H9 (cell line): ENCODE measurements at regions not wholly inside any gene's neighbourhood (a gene's known extent, or its start where the extent isn't known, plus 50 kb on each side); places are given as distances from the start of the nearest gene placed in this dataset.

Experiments
- DNase-seq: peaks from one replicate; pipeline ENCODE4 v3.0.0-alpha.2; 2017
- H2AFZ ChIP-seq: one replicate; pipeline ENCODE4 v1.6.1; 2013; ENCODE audit warnings: mild to moderate bottlenecking, low read length, control low read depth, moderate library complexity
- H2AK5ac ChIP-seq: 2 replicates; pipeline ENCODE4 v1.6.1; 2013; ENCODE audit warnings: low read length, control low read depth, mixed read lengths; ENCODE audit not compliant: insufficient read length
- H2BK120ac ChIP-seq: one replicate; pipeline ENCODE4 v1.6.1; 2013; ENCODE audit warnings: low read depth, mild to moderate bottlenecking, low read length, control low read depth, inconsistent platforms; ENCODE audit not compliant: poor library complexity, severe bottlenecking
- H2BK12ac ChIP-seq: 2 replicates; pipeline ENCODE4 v1.6.1; 2013; ENCODE audit warnings: low read length, control low read depth, mixed read lengths, low read depth; ENCODE audit not compliant: insufficient read length
- H2BK15ac ChIP-seq: 2 replicates; pipeline ENCODE4 v1.6.1; 2013; ENCODE audit warnings: low read depth, low read length, control low read depth
- H2BK20ac ChIP-seq: one replicate; pipeline ENCODE4 v1.6.1; 2013; ENCODE audit warnings: low read depth, mild to moderate bottlenecking, low read length, control low read depth, inconsistent platforms; ENCODE audit not compliant: poor library complexity, severe bottlenecking
- H2BK5ac ChIP-seq: 2 replicates; pipeline ENCODE4 v1.6.1; 2013; ENCODE audit warnings: low read length, control low read depth, mixed read lengths; ENCODE audit not compliant: insufficient read length
- H3K14ac ChIP-seq: 2 replicates; pipeline ENCODE4 v1.6.1; 2013; ENCODE audit warnings: low read length, control low read depth; ENCODE audit not compliant: insufficient read depth
- H3K18ac ChIP-seq: 2 replicates; pipeline ENCODE4 v1.6.1; 2013; ENCODE audit warnings: low read depth, mild to moderate bottlenecking, mixed read lengths, low read length, control low read depth; ENCODE audit not compliant: insufficient read length
- H3K23ac ChIP-seq: 2 replicates; pipeline ENCODE4 v1.6.1; 2013; ENCODE audit warnings: low read length, control low read depth, mixed read lengths, low read depth; ENCODE audit not compliant: insufficient read length
- H3K23me2 ChIP-seq: 2 replicates; pipeline ENCODE4 v1.6.1; 2013; ENCODE audit warnings: low read depth, mild to moderate bottlenecking, mixed read lengths, low read length, control low read depth; ENCODE audit not compliant: insufficient read length, poor library complexity, severe bottlenecking
- H3K27ac ChIP-seq: 2 replicates; pipeline ENCODE4 v1.5.1; 2013; ENCODE audit warnings: low read length, control low read depth, mixed read lengths, low read depth; ENCODE audit not compliant: insufficient read length
- H3K27me3 ChIP-seq: 2 replicates; pipeline ENCODE4 v1.6.1; 2013; ENCODE audit warnings: low read length, control low read depth, inconsistent platforms; ENCODE audit not compliant: insufficient read depth
- H3K4ac ChIP-seq: 2 replicates; pipeline ENCODE4 v1.6.1; 2013; ENCODE audit warnings: low read depth, mild to moderate bottlenecking, control low read depth, inconsistent platforms, low read length, moderate library complexity
- H3K4me1 ChIP-seq: 2 replicates; pipeline ENCODE4 v1.6.1; 2013; ENCODE audit warnings: low read length, control low read depth, inconsistent platforms; ENCODE audit not compliant: insufficient read depth
- H3K4me2 ChIP-seq: 2 replicates; pipeline ENCODE4 v1.6.1; 2013; ENCODE audit warnings: low read length, control low read depth, mixed read lengths; ENCODE audit not compliant: insufficient read length, insufficient read depth
- H3K56ac ChIP-seq: 2 replicates; pipeline ENCODE4 v1.6.1; 2013; ENCODE audit warnings: low read depth, mild to moderate bottlenecking, mixed read lengths, low read length, control low read depth; ENCODE audit not compliant: insufficient read length
- H3K79me1 ChIP-seq: 2 replicates; pipeline ENCODE4 v1.6.1; 2013; ENCODE audit warnings: low read depth, mild to moderate bottlenecking, moderate library complexity, low read length, control low read depth, inconsistent platforms; ENCODE audit not compliant: insufficient read depth, poor library complexity, severe bottlenecking
- H3K79me2 ChIP-seq: 2 replicates; pipeline ENCODE4 v1.6.1; 2013; ENCODE audit warnings: low read length, control low read depth, inconsistent platforms; ENCODE audit not compliant: insufficient read depth
- H3K9ac ChIP-seq: 2 replicates; pipeline ENCODE4 v1.6.1; 2013; ENCODE audit warnings: low read length, control low read depth, mixed read lengths; ENCODE audit not compliant: insufficient read length; ENCODE audit errors: extremely low read depth
- H3K9me3 ChIP-seq: one replicate; pipeline ENCODE4 v1.6.1; 2013; ENCODE audit warnings: low read depth, low read length, inconsistent platforms; ENCODE audit not compliant: control insufficient read depth
- H3T11ph ChIP-seq: one replicate; pipeline ENCODE4 v1.6.1; 2013; ENCODE audit warnings: mild to moderate bottlenecking, low read length, control low read depth, inconsistent platforms
- H4K20me1 ChIP-seq: one replicate; pipeline ENCODE4 v1.6.1; 2013; ENCODE audit not compliant: control insufficient read depth, insufficient read length, insufficient read depth
- H4K5ac ChIP-seq: 2 replicates; pipeline ENCODE4 v1.6.1; 2013; ENCODE audit warnings: low read depth, mild to moderate bottlenecking, mixed read lengths, low read length, control low read depth; ENCODE audit not compliant: insufficient read length
- H4K8ac ChIP-seq: replicated peaks from 2 replicates; pipeline ENCODE4 v1.6.1; 2013; ENCODE audit warnings: low read length, control low read depth, mixed read lengths, low read depth; ENCODE audit not compliant: insufficient read length
- H4K91ac ChIP-seq: 2 replicates; pipeline ENCODE4 v1.6.1; 2013; ENCODE audit warnings: low read depth, mild to moderate bottlenecking, moderate library complexity, mixed read lengths, low read length, control low read depth; ENCODE audit not compliant: insufficient read length
- H3K27ac Mint-ChIP-seq, 3 experiments: 2 replicates in 2 of 3; 3 replicates in 1 of 3; pipeline ENCODE4 v1.8.0; 2020 to 2021; ENCODE audit warnings: mixed read lengths in 3 of 3, mild to moderate bottlenecking in 1 of 3, moderate library complexity in 1 of 3
- H3K27me3 Mint-ChIP-seq: 2 replicates; pipeline ENCODE4 v1.8.0; 2021; ENCODE audit warnings: low read depth, mild to moderate bottlenecking, moderate library complexity, mixed read lengths
- H3K36me3 Mint-ChIP-seq, 3 experiments: 2 replicates in 2 of 3; 3 replicates in 1 of 3; pipeline ENCODE4 v1.8.0; 2020 to 2021; ENCODE audit warnings: low read depth in 3 of 3, mixed read lengths in 3 of 3; ENCODE audit not compliant: insufficient read depth in 1 of 3
- H3K4me1 Mint-ChIP-seq, 2 experiments: 2 replicates each; pipeline ENCODE4 v1.8.0; 2020; ENCODE audit warnings: mixed read lengths in 2 of 2
- H3K4me3 Mint-ChIP-seq, 2 experiments: 2 replicates in 1 of 2; 3 replicates in 1 of 2; pipeline ENCODE4 v1.8.0; 2020 to 2021; ENCODE audit warnings: mild to moderate bottlenecking in 2 of 2, mixed read lengths in 2 of 2, moderate library complexity in 1 of 2
- H3K9me3 Mint-ChIP-seq, 2 experiments: 2 replicates in 1 of 2; 3 replicates in 1 of 2; pipeline ENCODE4 v1.8.0; 2020; ENCODE audit warnings: mild to moderate bottlenecking in 2 of 2, mixed read lengths in 2 of 2, moderate library complexity in 1 of 2
- TF ChIP-seq, protein P1 (sequence below): fragments of 200-600 bp; sonication (generic); conservative IDR thresholded peaks from 3 replicates; pipeline ENCODE4 v1.8.0; 2021; ENCODE audit warnings: antibody characterized with exemption, mild to moderate bottlenecking

GRCh38 chr12:91980389-91980821, 165.2 kb downstream of the BTG1 start:
- Histone ChIP-seq H3K27ac (no peak overlapping the region), H3K18ac (no peak overlapping the region), H4K8ac (no peak overlapping the region), H3K9ac (no peak overlapping the region), H3K27me3 (no peaks in the 10 kb centered on the region), H2BK15ac (no peak overlapping the region), H2AK5ac (no peak overlapping the region), H2BK120ac (no peak overlapping the region), H3K79me2 (no peaks in the 10 kb centered on the region), H3K56ac (no peak overlapping the region), H2BK5ac (no peak overlapping the region), H3K14ac (no peak overlapping the region), H3K23me2 (no peaks in the 10 kb centered on the region), H2BK20ac (no peak overlapping the region), H4K91ac (no peak overlapping the region), H2BK12ac (no peak overlapping the region), H3K23ac (no peak overlapping the region), H3K4me2 (no peak overlapping the region), H3K79me1 (no peaks in the 10 kb centered on the region), H3K4me1 (no peaks in the 10 kb centered on the region), H4K5ac (no peak overlapping the region), H4K20me1 (no peaks in the 10 kb centered on the region), H2AFZ (no peak overlapping the region), H3K9me3 (no peaks in the 10 kb centered on the region), H3T11ph (no peak overlapping the region), H3K4ac (no peak overlapping the region)
- Mint-ChIP-seq H3K9me3 (no peaks in the 10 kb centered on the region), H3K36me3 (no peaks in the 10 kb centered on the region), H3K27me3 (peaks cover 3% of the 10 kb centered on the region; the same call in 1 of the 2 replicates), H3K27ac (no peak overlapping the region), H3K4me3 (no peak overlapping the region), H3K4me1 (peaks cover 18 to 19% of the 10 kb centered on the region in 2 experiments)
- no peak for DNase-seq
- TF ChIP-seq, protein P1, sequence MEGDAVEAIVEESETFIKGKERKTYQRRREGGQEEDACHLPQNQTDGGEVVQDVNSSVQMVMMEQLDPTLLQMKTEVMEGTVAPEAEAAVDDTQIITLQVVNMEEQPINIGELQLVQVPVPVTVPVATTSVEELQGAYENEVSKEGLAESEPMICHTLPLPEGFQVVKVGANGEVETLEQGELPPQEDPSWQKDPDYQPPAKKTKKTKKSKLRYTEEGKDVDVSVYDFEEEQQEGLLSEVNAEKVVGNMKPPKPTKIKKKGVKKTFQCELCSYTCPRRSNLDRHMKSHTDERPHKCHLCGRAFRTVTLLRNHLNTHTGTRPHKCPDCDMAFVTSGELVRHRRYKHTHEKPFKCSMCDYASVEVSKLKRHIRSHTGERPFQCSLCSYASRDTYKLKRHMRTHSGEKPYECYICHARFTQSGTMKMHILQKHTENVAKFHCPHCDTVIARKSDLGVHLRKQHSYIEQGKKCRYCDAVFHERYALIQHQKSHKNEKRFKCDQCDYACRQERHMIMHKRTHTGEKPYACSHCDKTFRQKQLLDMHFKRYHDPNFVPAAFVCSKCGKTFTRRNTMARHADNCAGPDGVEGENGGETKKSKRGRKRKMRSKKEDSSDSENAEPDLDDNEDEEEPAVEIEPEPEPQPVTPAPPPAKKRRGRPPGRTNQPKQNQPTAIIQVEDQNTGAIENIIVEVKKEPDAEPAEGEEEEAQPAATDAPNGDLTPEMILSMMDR, result no peak
